ENCODE measurements at regions not wholly inside any gene's neighbourhood (a gene's known extent, or its start where the extent isn't known, plus 50 kb on each side); places are given as distances from the start of the nearest gene placed in this dataset.

DNA sequence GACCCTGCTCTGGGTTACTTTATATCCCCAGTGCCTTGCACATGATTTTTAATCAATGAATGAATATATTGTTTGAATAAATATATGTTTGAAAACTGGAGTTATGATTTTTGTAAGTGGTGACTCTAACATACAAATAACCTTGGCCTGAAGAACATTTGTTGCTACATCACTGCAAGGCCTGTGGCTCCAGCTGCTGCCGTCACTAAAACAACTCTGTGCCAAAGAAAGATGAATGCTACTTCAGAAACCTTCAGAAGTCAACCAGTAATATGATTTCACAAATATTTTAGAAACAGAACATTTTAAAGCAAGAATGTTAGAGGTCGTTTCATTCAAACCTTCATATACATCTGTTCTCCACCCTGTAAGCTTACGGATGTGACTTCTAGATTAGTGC is 60.6 kb upstream of the SEC16B start:
- Histone ChIP-seq H3K36me3 (replicated peaks in 1 of 2; ENCODE audit: control insufficient read depth in 1 of 2, insufficient read depth in 2 of 2, low read length in 2 of 2) (peaks cover under 1 to 3% of the 10 kb centered on the region in 2 donors), H3K9ac (ENCODE audit: insufficient read depth, low read length, poor library complexity, severe bottlenecking) (no peak overlapping the region), H3K4me1 (ENCODE audit: control insufficient read depth in 1 of 2, insufficient read depth in 2 of 2, low read length in 2 of 2) (no peaks in the 10 kb centered on the region), H3K4me3 (replicated peaks in 1 of 3; ENCODE audit: low read depth in 2 of 3, low read length in 3 of 3) (no peak overlapping the region), H2AFZ (ENCODE audit: insufficient read depth, low read depth, low read length, poor library complexity, severe bottlenecking) (no peak overlapping the region), H3K4me2 (replicated peaks; ENCODE audit: extremely low read depth, low read length, poor library complexity, severe bottlenecking) (no peak overlapping the region), H3K27me3 (ENCODE audit: control insufficient read depth in 2 of 2, insufficient read depth in 2 of 2, low read length in 2 of 2) (no peaks in the 10 kb centered on the region), H3K9me3 (replicated peaks in 1 of 2; ENCODE audit: control insufficient read depth in 1 of 2, insufficient read depth in 1 of 2, low read length in 2 of 2) (no peaks in the 10 kb centered on the region), H3K27ac (ENCODE audit: low read depth in 1 of 2, low read length in 2 of 2) (no peak overlapping the region), H3K79me2 (ENCODE audit: insufficient read depth, low read length) (no peaks in the 10 kb centered on the region), H4K20me1 (ENCODE audit: insufficient read depth, low read length) (no peaks in the 10 kb centered on the region)
- H3K4me1 Mint-ChIP-seq: no peaks in the 10 kb centered on the region
- no CpG with 5 or more reads among the region's 3 CpGs for whole genome bisulfite sequencing (ENCODE audit: insufficient coverage)
- peaks cover 0 to 5% (median 0%) of the 10 kb centered on the region in 3 donors for H3K27me3 Mint-ChIP-seq (ENCODE audit: low read depth in 3 of 3)
- TF ChIP-seq, protein P1, sequence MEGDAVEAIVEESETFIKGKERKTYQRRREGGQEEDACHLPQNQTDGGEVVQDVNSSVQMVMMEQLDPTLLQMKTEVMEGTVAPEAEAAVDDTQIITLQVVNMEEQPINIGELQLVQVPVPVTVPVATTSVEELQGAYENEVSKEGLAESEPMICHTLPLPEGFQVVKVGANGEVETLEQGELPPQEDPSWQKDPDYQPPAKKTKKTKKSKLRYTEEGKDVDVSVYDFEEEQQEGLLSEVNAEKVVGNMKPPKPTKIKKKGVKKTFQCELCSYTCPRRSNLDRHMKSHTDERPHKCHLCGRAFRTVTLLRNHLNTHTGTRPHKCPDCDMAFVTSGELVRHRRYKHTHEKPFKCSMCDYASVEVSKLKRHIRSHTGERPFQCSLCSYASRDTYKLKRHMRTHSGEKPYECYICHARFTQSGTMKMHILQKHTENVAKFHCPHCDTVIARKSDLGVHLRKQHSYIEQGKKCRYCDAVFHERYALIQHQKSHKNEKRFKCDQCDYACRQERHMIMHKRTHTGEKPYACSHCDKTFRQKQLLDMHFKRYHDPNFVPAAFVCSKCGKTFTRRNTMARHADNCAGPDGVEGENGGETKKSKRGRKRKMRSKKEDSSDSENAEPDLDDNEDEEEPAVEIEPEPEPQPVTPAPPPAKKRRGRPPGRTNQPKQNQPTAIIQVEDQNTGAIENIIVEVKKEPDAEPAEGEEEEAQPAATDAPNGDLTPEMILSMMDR (IDR thresholded peaks at IDR 0.05): no peak
- no peak overlapping the region for H3K27ac Mint-ChIP-seq
- intact Hi-C loops (cut with micrococcal nuclease): loop anchor here (10.0 kb wide), 1 partner anchor 254 kb away; no protein-coding TSS in a partner anchor
- no peak overlapping the region for H3K4me3 Mint-ChIP-seq
- H3K36me3 Mint-ChIP-seq: peaks cover 20 to 45% of the 10 kb centered on the region in 2 donors
- no peaks in the 10 kb centered on the region for H3K9me3 Mint-ChIP-seq
- no peak for DNase-seq

DNA sequence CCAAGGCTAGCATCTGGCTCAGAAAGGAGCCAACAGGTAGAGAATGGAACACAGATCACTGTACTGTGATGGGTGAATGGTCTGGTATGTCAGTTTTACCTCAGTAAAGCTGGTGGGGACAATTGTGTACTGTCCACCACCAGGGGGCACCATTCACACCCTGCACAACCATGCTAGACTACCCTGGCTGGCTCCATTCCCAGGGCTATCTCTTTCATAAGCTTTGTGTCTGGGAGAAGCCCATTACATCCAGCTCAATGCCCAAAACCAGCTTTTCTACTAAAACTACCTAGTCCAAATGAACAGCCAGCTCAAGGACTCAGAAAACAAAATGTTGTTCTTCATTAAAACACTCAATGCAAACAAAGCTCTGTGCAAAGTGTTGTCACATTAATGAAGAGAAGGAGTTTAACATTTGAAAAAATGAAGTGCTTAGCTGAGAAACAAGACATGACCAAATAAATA is 62.0 kb upstream of the RASAL2 start:
- intact Hi-C loops (cut with micrococcal nuclease): loop anchor here (10.0 kb wide), 1 partner anchor 253 kb away; no protein-coding TSS in a partner anchor
- Histone ChIP-seq H3K4me2 (replicated peaks; ENCODE audit: extremely low read depth, low read length, poor library complexity, severe bottlenecking) (no peak overlapping the region), H3K27me3 (ENCODE audit: control insufficient read depth in 2 of 2, insufficient read depth in 2 of 2, low read length in 2 of 2) (no peaks in the 10 kb centered on the region), H4K20me1 (ENCODE audit: insufficient read depth, low read length) (no peaks in the 10 kb centered on the region), H3K9ac (ENCODE audit: insufficient read depth, low read length, poor library complexity, severe bottlenecking) (no peak overlapping the region), H3K9me3 (replicated peaks in 1 of 2; ENCODE audit: control insufficient read depth in 1 of 2, insufficient read depth in 1 of 2, low read length in 2 of 2) (no peaks in the 10 kb centered on the region), H2AFZ (ENCODE audit: insufficient read depth, low read depth, low read length, poor library complexity, severe bottlenecking) (no peak overlapping the region), H3K79me2 (ENCODE audit: insufficient read depth, low read length) (no peaks in the 10 kb centered on the region), H3K36me3 (replicated peaks in 1 of 2; ENCODE audit: control insufficient read depth in 1 of 2, insufficient read depth in 2 of 2, low read length in 2 of 2) (peaks cover 0 to 3% of the 10 kb centered on the region in 2 donors), H3K27ac (ENCODE audit: low read depth in 1 of 2, low read length in 2 of 2) (no peak overlapping the region), H3K4me1 (ENCODE audit: control insufficient read depth in 1 of 2, insufficient read depth in 2 of 2, low read length in 2 of 2) (no peaks in the 10 kb centered on the region), H3K4me3 (replicated peaks in 1 of 3; ENCODE audit: low read depth in 2 of 3, low read length in 3 of 3) (no peak overlapping the region)
- peak; percentile 48 to 64 (median 60) for DNase-seq
- Mint-ChIP-seq H3K27me3 (ENCODE audit: low read depth in 3 of 3) (peaks cover 0 to 3% (median under 1%) of the 10 kb centered on the region in 3 donors), H3K9me3 (no peaks in the 10 kb centered on the region), H3K27ac (no peak overlapping the region), H3K36me3 (peaks cover 12 to 37% of the 10 kb centered on the region in 2 donors), H3K4me1 (peaks cover 3% of the 10 kb centered on the region), H3K4me3 (no peak overlapping the region)
- TF ChIP-seq, protein P1 (IDR thresholded peaks at IDR 0.05): peak; percentile 92

All from CD14-positive monocyte (primary cell).